Mesendoderm (in vitro differentiated cells): ENCODE measurements at regions not wholly inside any gene's neighbourhood (a gene's known extent, or its start where the extent isn't known, plus 50 kb on each side); places are given as distances from the start of the nearest gene placed in this dataset.

ENCODE experiments used
- DNase-seq: peaks from one replicate; pipeline ENCODE4 v3.0.0; 2013
- H2AK5ac ChIP-seq: 2 replicates; pipeline ENCODE4 v1.6.1; 2013; ENCODE audit warnings: low read length, inconsistent platforms
- H2BK120ac ChIP-seq: 2 replicates; pipeline ENCODE4 v1.6.1; 2013; ENCODE audit warnings: low read depth, mild to moderate bottlenecking, low read length, moderate library complexity, mixed read lengths
- H2BK15ac ChIP-seq: replicated peaks from 2 replicates; pipeline ENCODE4 v1.6.1; 2013; ENCODE audit warnings: low read depth, mild to moderate bottlenecking, moderate library complexity
- H2BK5ac ChIP-seq: 2 replicates; pipeline ENCODE4 v1.6.1; 2013; ENCODE audit warnings: low read length, inconsistent platforms
- H3K18ac ChIP-seq: 2 replicates; pipeline ENCODE4 v1.6.1; 2013; ENCODE audit warnings: mild to moderate bottlenecking, low read length, mixed read lengths
- H3K23ac ChIP-seq: one replicate; pipeline ENCODE4 v1.6.1; 2013; ENCODE audit warnings: low read length
- H3K27ac ChIP-seq: 2 replicates; pipeline ENCODE4 v1.5.1; 2013; ENCODE audit warnings: low read depth, mild to moderate bottlenecking, inconsistent platforms, low read length, moderate library complexity
- H3K27me3 ChIP-seq: 2 replicates; pipeline ENCODE4 v1.6.1; 2013; ENCODE audit warnings: low read length, control low read depth, mild to moderate bottlenecking, inconsistent platforms; ENCODE audit not compliant: insufficient read depth, poor library complexity
- H3K36me3 ChIP-seq: 2 replicates; pipeline ENCODE4 v1.6.1; 2013; ENCODE audit warnings: low read length, inconsistent platforms; ENCODE audit not compliant: control insufficient read depth, insufficient read depth
- H3K4ac ChIP-seq: one replicate; pipeline ENCODE4 v1.6.1; 2013; ENCODE audit warnings: low read depth, mild to moderate bottlenecking, low read length, moderate library complexity
- H3K4me1 ChIP-seq: 2 replicates; pipeline ENCODE4 v1.6.1; 2013; ENCODE audit warnings: low read depth, low read length, inconsistent platforms; ENCODE audit not compliant: control insufficient read depth
- H3K4me2 ChIP-seq: 2 replicates; pipeline ENCODE4 v1.6.1; 2013; ENCODE audit warnings: low read length
- H3K4me3 ChIP-seq: 2 replicates; pipeline ENCODE4 v1.5.1; 2013; ENCODE audit warnings: mild to moderate bottlenecking, low read length
- H3K56ac ChIP-seq: one replicate; pipeline ENCODE4 v1.6.1; 2013; ENCODE audit warnings: low read length
- H3K79me1 ChIP-seq: 2 replicates; pipeline ENCODE4 v1.6.1; 2013; ENCODE audit warnings: low read length, inconsistent platforms
- H3K79me2 ChIP-seq: 2 replicates; pipeline ENCODE4 v1.6.1; 2013; ENCODE audit warnings: mild to moderate bottlenecking, low read length; ENCODE audit not compliant: control insufficient read depth, insufficient read depth
- H3K9ac ChIP-seq: 2 replicates; pipeline ENCODE4 v1.6.1; 2013; ENCODE audit warnings: low read length, inconsistent platforms
- H4K5ac ChIP-seq: one replicate; pipeline ENCODE4 v1.6.1; 2013; ENCODE audit warnings: low read length
- H4K8ac ChIP-seq: one replicate; pipeline ENCODE4 v1.6.1; 2013; ENCODE audit warnings: low read depth, mild to moderate bottlenecking, control low read depth, low read length, moderate library complexity
- WGBS: extraction: QIAGEN DNeasy Blood & Tissue Kit; methylation state at CpG from one replicate; pipeline ENCODE4 v1.1.7; 2013; ENCODE audit warnings: low lambda C conversion rate, missing lambda C conversion rate; ENCODE audit not compliant: insufficient coverage; ENCODE audit errors: extremely low coverage; 5-methylcytosine and 5-hydroxymethylcytosine counted together

DNA sequence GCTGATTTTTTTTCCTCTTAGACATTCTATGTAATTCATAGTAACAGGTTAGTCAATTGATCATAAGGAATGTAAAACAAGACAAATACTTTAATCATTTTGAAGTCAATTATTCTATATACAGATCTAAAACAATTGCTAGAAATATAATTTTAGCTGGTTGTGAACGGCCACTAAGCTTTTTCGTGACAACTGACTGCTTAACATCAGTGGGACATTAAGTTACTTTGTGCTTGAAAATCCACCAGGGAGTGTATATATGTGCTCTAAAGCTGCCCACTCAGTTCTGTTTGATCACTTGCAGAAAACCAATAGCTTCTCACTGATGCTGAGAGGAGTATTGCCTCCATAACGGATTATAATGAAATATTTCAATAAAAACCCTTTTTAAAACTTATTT lies 370.2 kb upstream of the CCNH start:
- Histone ChIP-seq H3K27ac (no peak overlapping the region), H3K4me1 (no peaks in the 10 kb centered on the region), H4K8ac (no peak overlapping the region), H3K4me2 (no peak overlapping the region), H3K79me1 (no peaks in the 10 kb centered on the region), H3K4me3 (no peak overlapping the region), H3K27me3 (no peaks in the 10 kb centered on the region), H2BK15ac (no peak overlapping the region), H3K4ac (no peak overlapping the region), H3K36me3 (no peaks in the 10 kb centered on the region), H3K9ac (no peak overlapping the region), H4K5ac (no peak overlapping the region), H2BK120ac (no peak overlapping the region), H2BK5ac (no peak overlapping the region), H3K23ac (no peak overlapping the region), H3K56ac (no peak overlapping the region), H2AK5ac (no peak overlapping the region), H3K79me2 (no peaks in the 10 kb centered on the region), H3K18ac (no peak overlapping the region)
- DNase-seq: no peak
- no CpG with 5 or more reads among the region's 3 CpGs for WGBS

- H3K18ac ChIP-seq: no peak overlapping the region
- no peak overlapping the region for H3K9ac ChIP-seq
- no peak overlapping the region for H3K56ac ChIP-seq
- H3K79me2 ChIP-seq: no peaks in the 10 kb centered on the region
- H4K5ac ChIP-seq: no peak overlapping the region
- no peak overlapping the region for H4K8ac ChIP-seq
- no peak overlapping the region for H3K27ac ChIP-seq
- H2BK15ac ChIP-seq: no peak overlapping the region
- WGBS: no CpG with 5 or more reads among the region's 2 CpGs
- no peak overlapping the region for H2BK5ac ChIP-seq
- H3K4me2 ChIP-seq: no peak overlapping the region
- DNase-seq: no peak
- H3K23ac ChIP-seq: no peak overlapping the region
- H3K4me1 ChIP-seq: no peaks in the 10 kb centered on the region
- no peaks in the 10 kb centered on the region for H3K79me1 ChIP-seq
- no peaks in the 10 kb centered on the region for H3K27me3 ChIP-seq
- no peak overlapping the region for H2BK120ac ChIP-seq
- H3K4me3 ChIP-seq: no peak overlapping the region
- H2AK5ac ChIP-seq: no peak overlapping the region
- H3K4ac ChIP-seq: no peak overlapping the region
- H3K36me3 ChIP-seq: no peaks in the 10 kb centered on the region
Observed at GRCh38 chr5:87781976-87782375, 369.2 kb upstream of the CCNH start.

DNA sequence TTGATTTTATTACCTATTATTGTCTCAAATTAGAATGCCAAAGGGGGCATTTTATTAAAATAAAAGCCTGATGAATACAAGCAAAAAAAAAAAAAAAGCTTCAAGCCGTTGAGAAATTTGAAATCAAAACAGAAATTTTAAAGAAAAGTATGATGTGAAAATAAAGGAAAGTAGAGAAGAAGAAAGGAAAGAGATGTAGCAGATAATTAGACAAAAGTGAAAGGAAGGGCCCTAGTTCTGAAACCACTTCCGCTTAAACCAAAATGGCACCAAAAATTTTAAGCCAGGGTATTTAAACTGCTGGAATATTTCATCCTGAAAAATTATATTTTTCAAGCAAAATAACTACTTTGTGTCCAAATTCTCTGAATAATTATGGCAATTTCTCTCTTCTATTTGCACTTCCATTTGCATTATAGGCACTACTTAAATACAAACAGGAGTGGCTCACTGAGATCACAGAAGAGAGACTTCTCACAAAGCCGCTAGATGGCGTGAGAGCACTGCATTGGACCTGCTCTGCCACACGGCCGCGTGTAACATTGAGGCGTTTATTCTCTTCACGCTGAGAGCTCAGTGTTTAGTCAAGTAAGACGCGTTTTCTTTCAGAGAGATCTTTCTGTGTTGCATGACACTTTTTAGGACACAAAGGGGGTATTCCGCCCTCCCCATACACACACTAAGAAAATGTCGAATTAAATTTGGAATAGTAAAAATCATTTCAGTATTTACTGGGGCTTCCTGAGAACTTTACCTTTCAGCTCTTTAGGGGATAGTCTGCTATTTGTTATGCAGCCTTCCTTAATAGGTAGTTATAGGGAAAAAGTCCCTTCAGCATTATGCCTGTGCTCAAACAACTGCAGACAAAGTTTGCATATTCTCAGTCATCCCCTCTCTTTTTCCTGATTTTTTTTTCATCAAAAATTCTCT lies 368.4 kb upstream of the CCNH start:
- H3K4me3 ChIP-seq: no peak overlapping the region
- H3K9ac ChIP-seq: no peak overlapping the region
- H3K27me3 ChIP-seq: no peaks in the 10 kb centered on the region
- H3K56ac ChIP-seq: no peak overlapping the region
- H3K18ac ChIP-seq: no peak overlapping the region
- no peak overlapping the region for H4K8ac ChIP-seq
- no peak overlapping the region for H2BK5ac ChIP-seq
- no peak overlapping the region for H2BK120ac ChIP-seq
- no peak overlapping the region for H3K27ac ChIP-seq
- H3K4me2 ChIP-seq: no peak overlapping the region
- no peaks in the 10 kb centered on the region for H3K36me3 ChIP-seq
- no peak overlapping the region for H2AK5ac ChIP-seq
- H3K79me2 ChIP-seq: no peaks in the 10 kb centered on the region
- no peak overlapping the region for H3K4ac ChIP-seq
- H4K5ac ChIP-seq: no peak overlapping the region
- no peaks in the 10 kb centered on the region for H3K79me1 ChIP-seq
- H3K4me1 ChIP-seq: no peaks in the 10 kb centered on the region
- peak; percentile 87 for DNase-seq
- no peak overlapping the region for H3K23ac ChIP-seq
- WGBS: 100% methylated on average over 1 of the region's 13 CpGs
- no peak overlapping the region for H2BK15ac ChIP-seq

DNA sequence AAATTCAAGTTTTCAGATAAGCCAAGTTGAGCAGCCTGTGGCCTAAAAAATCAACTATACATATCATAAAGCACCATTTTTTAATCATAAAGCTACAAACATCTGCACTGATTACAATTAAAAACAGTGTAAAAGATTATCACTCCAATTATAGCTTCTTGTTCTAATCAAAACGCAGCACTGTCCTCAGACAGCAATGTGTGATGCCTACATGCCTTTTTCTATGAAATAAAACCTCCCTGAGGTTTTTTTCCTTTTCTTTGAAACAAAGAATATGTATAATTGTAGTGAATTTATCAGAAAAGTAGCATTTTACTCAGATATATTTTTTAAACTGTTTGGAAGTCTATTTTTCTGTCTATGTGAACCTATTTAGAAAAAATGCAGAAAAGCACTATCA lies 366.1 kb upstream of the CCNH start:
- WGBS: no CpG with 5 or more reads among the region's 1 CpG
- Histone ChIP-seq H3K27me3 (no peaks in the 10 kb centered on the region), H2BK120ac (no peak overlapping the region), H3K27ac (no peak overlapping the region), H3K56ac (no peak overlapping the region), H2BK15ac (no peak overlapping the region), H4K5ac (no peak overlapping the region), H2BK5ac (no peak overlapping the region), H3K9ac (no peak overlapping the region), H3K18ac (no peak overlapping the region), H3K4me1 (no peaks in the 10 kb centered on the region), H2AK5ac (no peak overlapping the region), H3K23ac (no peak overlapping the region), H3K4me2 (no peak overlapping the region), H4K8ac (no peak overlapping the region), H3K79me2 (no peaks in the 10 kb centered on the region), H3K4me3 (no peak overlapping the region), H3K79me1 (no peaks in the 10 kb centered on the region), H3K36me3 (no peaks in the 10 kb centered on the region), H3K4ac (no peak overlapping the region)
- no peak for DNase-seq

DNA sequence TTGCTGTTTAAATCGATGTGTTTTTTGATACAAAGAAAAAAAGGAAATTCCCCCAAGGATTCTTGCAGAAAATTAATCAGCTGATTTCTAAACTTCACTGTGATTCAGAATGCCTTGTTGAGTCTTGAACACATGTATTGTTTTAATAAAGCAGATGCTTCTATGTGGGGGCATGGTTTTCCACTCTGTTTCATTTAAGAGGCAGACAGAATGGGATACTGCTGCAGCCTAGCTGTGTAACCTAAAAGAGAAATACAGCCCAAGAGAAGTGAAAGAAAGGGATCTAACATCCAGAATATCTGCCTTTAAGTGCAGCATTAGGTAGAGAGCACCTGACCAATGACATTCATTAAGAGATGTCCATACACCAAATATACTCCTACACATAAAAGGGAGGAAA lies 365.1 kb upstream of the CCNH start:
- Histone ChIP-seq H4K5ac (no peak overlapping the region), H4K8ac (no peak overlapping the region), H2AK5ac (no peak overlapping the region), H3K23ac (no peak overlapping the region), H3K36me3 (no peaks in the 10 kb centered on the region), H2BK120ac (no peak overlapping the region), H3K4me2 (no peak overlapping the region), H2BK5ac (no peak overlapping the region), H3K27ac (no peak overlapping the region), H3K18ac (no peak overlapping the region), H3K27me3 (no peaks in the 10 kb centered on the region), H3K9ac (no peak overlapping the region), H3K4ac (no peak overlapping the region), H3K4me1 (no peaks in the 10 kb centered on the region), H2BK15ac (no peak overlapping the region), H3K79me2 (no peaks in the 10 kb centered on the region), H3K79me1 (no peaks in the 10 kb centered on the region), H3K56ac (no peak overlapping the region), H3K4me3 (no peak overlapping the region)
- DNase-seq: no peak
- no CpG with 5 or more reads among the region's 1 CpG for WGBS

- no peak overlapping the region for H3K56ac ChIP-seq
- H2AK5ac ChIP-seq: no peak overlapping the region
- no peak for DNase-seq
- no peak overlapping the region for H3K4me2 ChIP-seq
- H3K27ac ChIP-seq: no peak overlapping the region
- H2BK5ac ChIP-seq: no peak overlapping the region
- no peaks in the 10 kb centered on the region for H3K79me2 ChIP-seq
- H3K36me3 ChIP-seq: no peaks in the 10 kb centered on the region
- H3K18ac ChIP-seq: no peak overlapping the region
- no peaks in the 10 kb centered on the region for H3K27me3 ChIP-seq
- H4K8ac ChIP-seq: no peak overlapping the region
- H2BK120ac ChIP-seq: no peak overlapping the region
- no peak overlapping the region for H4K5ac ChIP-seq
- H3K4me1 ChIP-seq: no peaks in the 10 kb centered on the region
- no CpG with 5 or more reads among the region's 3 CpGs for WGBS
- no peak overlapping the region for H3K9ac ChIP-seq
- no peak overlapping the region for H2BK15ac ChIP-seq
- H3K4me3 ChIP-seq: no peak overlapping the region
- no peak overlapping the region for H3K4ac ChIP-seq
- no peak overlapping the region for H3K23ac ChIP-seq
- no peaks in the 10 kb centered on the region for H3K79me1 ChIP-seq
Observed at GRCh38 chr5:87776785-87777184, 364.1 kb upstream of the CCNH start.
